SK-N-MC (cell line): ENCODE measurements at regions not wholly inside any gene's neighbourhood (a gene's known extent, or its start where the extent isn't known, plus 50 kb on each side); places are given as distances from the start of the nearest gene placed in this dataset.
"Not testable (repeated sequence)": the region's sequence is repeated elsewhere in the genome, so short reads cannot be mapped to it uniquely, and the experiment has no call there.

Experiments used
- DNase-seq: peaks from one replicate; pipeline ENCODE4 v3.0.0-alpha.2; 2011; ENCODE audit warnings: low read depth, low spot score
- H3K27ac ChIP-seq: fragments of 200-600 bp; sonication (generic); 2 replicates; pipeline ENCODE4 v1.5.1; 2016; ENCODE audit warnings: mixed run types
- H3K36me3 ChIP-seq: fragments of 200-600 bp; sonication (generic); 2 replicates; pipeline ENCODE4 v1.6.1; 2017; ENCODE audit warnings: antibody characterized with exemption, low read length, mixed read lengths; ENCODE audit not compliant: insufficient read depth
- H3K4me3 ChIP-seq: fragments of 200-600 bp; sonication (generic); 2 replicates; pipeline ENCODE4 v1.5.1; 2016
- H3K9ac ChIP-seq: fragments of 200-600 bp; sonication (generic); 2 replicates; pipeline ENCODE4 v1.8.0; 2017; ENCODE audit warnings: mixed run types, mixed read lengths; ENCODE audit not compliant: insufficient read length
- H3K9me3 ChIP-seq: fragments of 200-600 bp; sonication (generic); 2 replicates; pipeline ENCODE4 v1.6.1; 2017; ENCODE audit warnings: low read depth, mild to moderate bottlenecking, antibody characterized with exemption, low read length, moderate library complexity, mixed read lengths
- EZH2 ChIP-seq: fragments of 200-600 bp; sonication (generic); IDR thresholded peaks from one replicate; pipeline ENCODE4 v1.6.1; 2017; ENCODE audit warnings: antibody characterized with exemption
- FOXP2 ChIP-seq: optimal IDR thresholded peaks from 2 replicates; pipeline ENCODE3; 2011; ENCODE audit warnings: mild to moderate bottlenecking, moderate library complexity; ENCODE audit not compliant: insufficient read depth; ENCODE audit errors: extremely low read length, control extremely low read depth
- POLR2AphosphoS5 ChIP-seq: IDR thresholded peaks from 2 replicates; pipeline ENCODE4 v1.6.1; 2012; ENCODE audit warnings: mild to moderate bottlenecking, low read depth, low read length, borderline replicate concordance

GRCh38 chr2:195331129-195331528, 325.9 kb upstream of the SLC39A10 start:
- no peaks in the 10 kb centered on the region for H3K36me3 ChIP-seq
- no peak for DNase-seq
- no peaks in the 10 kb centered on the region for H3K9me3 ChIP-seq
- H3K9ac ChIP-seq = no peak overlapping the region
- H3K27ac ChIP-seq = no peak overlapping the region
- no peak overlapping the region for H3K4me3 ChIP-seq
- TF ChIP-seq POLR2AphosphoS5 = no peak
- TF ChIP-seq EZH2 = no peak
- no peak for TF ChIP-seq FOXP2

- Histone ChIP-seq H3K9me3 (no peaks in the 10 kb centered on the region), H3K27ac (no peak overlapping the region), H3K36me3 (no peaks in the 10 kb centered on the region), H3K4me3 (no peak overlapping the region), H3K9ac (no peak overlapping the region)
- DNase-seq = no peak
- no peak for TF ChIP-seq EZH2
- TF ChIP-seq FOXP2 = no peak
These were observed 326.5 kb upstream of the SLC39A10 start for GRCh38 chr2:195330513-195330956.

- not testable (repeated sequence) for H3K9ac ChIP-seq, H3K27ac ChIP-seq, H3K36me3 ChIP-seq, H3K9me3 ChIP-seq, DNase-seq, H3K4me3 ChIP-seq
These were observed 327.2 kb upstream of the SLC39A10 start for GRCh38 chr2:195329784-195330183.

GRCh38 chr2:195326537-195326936, 330.5 kb upstream of the SLC39A10 start:
- no peak overlapping the region for H3K4me3 ChIP-seq
- H3K36me3 ChIP-seq = no peaks in the 10 kb centered on the region
- DNase-seq = no peak
- no peak for TF ChIP-seq FOXP2
- no peak for TF ChIP-seq EZH2
- TF ChIP-seq POLR2AphosphoS5 = no peak
- H3K9ac ChIP-seq = no peak overlapping the region
- no peak overlapping the region for H3K27ac ChIP-seq
- H3K9me3 ChIP-seq = no peaks in the 10 kb centered on the region

GRCh38 chr2:195322324-195322723, 334.7 kb upstream of the SLC39A10 start:
- Histone ChIP-seq H3K27ac (no peak overlapping the region), H3K4me3 (peak overlapping the region; percentile 1; the same call in 1 of the 2 replicates), H3K36me3 (no peaks in the 10 kb centered on the region), H3K9ac (no peak overlapping the region), H3K9me3 (no peaks in the 10 kb centered on the region)
- TF ChIP-seq POLR2AphosphoS5 = no peak; the same call in 1 of the 2 replicates
- no peak for TF ChIP-seq EZH2
- no peak for TF ChIP-seq FOXP2
- DNase-seq = no peak

GRCh38 chr2:195320413-195320973, 336.5 kb upstream of the SLC39A10 start:
- Histone ChIP-seq H3K36me3 (no peaks in the 10 kb centered on the region), H3K9ac (no peak overlapping the region), H3K9me3 (no peaks in the 10 kb centered on the region), H3K27ac (no peak overlapping the region), H3K4me3 (no peak overlapping the region)
- DNase-seq = no peak
- TF ChIP-seq POLR2AphosphoS5 (no peak), FOXP2 (no peak), EZH2 (no peak)

GRCh38 chr2:195319548-195320412, 337.2 kb upstream of the SLC39A10 start:
- Histone ChIP-seq H3K27ac (no peak overlapping the region), H3K4me3 (no peak overlapping the region), H3K9ac (no peak overlapping the region), H3K9me3 (no peaks in the 10 kb centered on the region), H3K36me3 (no peaks in the 10 kb centered on the region)
- no peak for DNase-seq
- TF ChIP-seq POLR2AphosphoS5 (no peak), EZH2 (no peak), FOXP2 (no peak)

GRCh38 chr2:195319112-195319460, 337.9 kb upstream of the SLC39A10 start:
- no peaks in the 10 kb centered on the region for H3K9me3 ChIP-seq
- H3K4me3 ChIP-seq = no peak overlapping the region
- H3K36me3 ChIP-seq = no peaks in the 10 kb centered on the region
- H3K27ac ChIP-seq = no peak overlapping the region
- no peak for DNase-seq
- TF ChIP-seq POLR2AphosphoS5 = no peak
- TF ChIP-seq FOXP2 = no peak
- no peak for TF ChIP-seq EZH2
- no peak overlapping the region for H3K9ac ChIP-seq

GRCh38 chr2:195318440-195319111, 338.4 kb upstream of the SLC39A10 start:
- H3K9me3 ChIP-seq = no peaks in the 10 kb centered on the region
- no peak for TF ChIP-seq POLR2AphosphoS5
- no peak for TF ChIP-seq EZH2
- no peak for TF ChIP-seq FOXP2
- H3K4me3 ChIP-seq = no peak overlapping the region
- no peak overlapping the region for H3K9ac ChIP-seq
- no peak overlapping the region for H3K27ac ChIP-seq
- no peak for DNase-seq
- no peaks in the 10 kb centered on the region for H3K36me3 ChIP-seq
